ENCODE measurements at regions not wholly inside any gene's neighbourhood (a gene's known extent, or its start where the extent isn't known, plus 50 kb on each side); places are given as distances from the start of the nearest gene placed in this dataset.

DNA sequence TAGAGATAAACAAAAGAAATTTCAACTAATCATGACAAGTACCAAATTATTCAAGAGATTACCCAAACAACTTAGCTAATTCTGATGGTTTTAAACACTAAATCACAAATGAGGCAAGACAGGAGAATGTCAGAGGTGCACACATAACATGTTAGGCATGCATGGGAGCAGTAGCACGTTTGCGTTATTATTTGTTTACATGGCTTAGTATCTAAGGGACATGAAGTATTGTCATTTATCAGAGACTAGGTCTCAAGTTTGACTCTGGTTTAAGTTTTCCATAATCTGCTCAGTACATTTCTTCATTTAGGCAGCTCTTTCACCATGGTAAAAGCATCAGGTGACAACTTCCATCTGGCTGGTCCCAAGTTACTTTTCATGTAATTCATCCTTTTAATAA is 244.1 kb upstream of the TNC start:
- H3K27me3 ChIP-seq (ENCODE audit: insufficient read depth, low read depth): no peaks in the 10 kb centered on the region
- H3K36me3 ChIP-seq (ENCODE audit: insufficient read depth): no peaks in the 10 kb centered on the region
- no peak overlapping the region for H2AFZ ChIP-seq (ENCODE audit: low read depth)
- no peak overlapping the region for H3K4me2 ChIP-seq
- no peaks in the 10 kb centered on the region for H3K79me2 ChIP-seq (ENCODE audit: insufficient read depth, low read depth)
- no peak overlapping the region for H3K27ac ChIP-seq
- no peaks in the 10 kb centered on the region for H3K4me1 ChIP-seq (ENCODE audit: low read depth, poor library complexity, severe bottlenecking)
- no peak overlapping the region for H3K9ac ChIP-seq
- no peak overlapping the region for H3K4me3 ChIP-seq (IDR thresholded peaks at IDR 0.05; ENCODE audit: insufficient read depth, low read depth, low read length)
- no peaks in the 10 kb centered on the region for H4K20me1 ChIP-seq (ENCODE audit: insufficient read depth)
- TF ChIP-seq CTCF (conservative IDR thresholded peaks at IDR 0.05; ENCODE audit: low read depth, low read length): no peak

DNA sequence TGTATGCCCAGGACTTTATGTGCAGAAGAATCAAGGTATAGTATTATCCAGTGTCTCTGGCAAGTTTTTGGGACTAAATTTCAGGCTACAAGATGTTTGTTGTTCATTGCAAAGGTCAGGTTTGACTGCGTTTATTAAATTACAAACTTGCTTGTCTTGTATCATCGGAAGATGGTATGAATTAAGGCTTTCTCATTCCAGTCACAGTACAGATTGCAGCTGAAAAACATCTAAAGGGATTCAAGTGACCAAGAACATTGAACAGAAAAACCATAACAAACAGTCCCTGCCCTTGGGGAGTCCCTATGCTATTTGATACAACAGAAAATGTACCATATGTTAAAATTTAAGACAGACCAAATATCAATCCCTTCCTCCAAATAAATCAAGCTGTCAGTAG is 244.7 kb upstream of the TNC start:
- Histone ChIP-seq H3K27ac (no peak overlapping the region), H3K4me3 (IDR thresholded peaks at IDR 0.05; ENCODE audit: insufficient read depth, low read depth, low read length) (no peak overlapping the region), H3K27me3 (ENCODE audit: insufficient read depth, low read depth) (no peaks in the 10 kb centered on the region), H2AFZ (ENCODE audit: low read depth) (no peak overlapping the region), H4K20me1 (ENCODE audit: insufficient read depth) (no peaks in the 10 kb centered on the region), H3K4me2 (no peak overlapping the region), H3K79me2 (ENCODE audit: insufficient read depth, low read depth) (no peaks in the 10 kb centered on the region), H3K9ac (no peak overlapping the region), H3K36me3 (ENCODE audit: insufficient read depth) (no peaks in the 10 kb centered on the region), H3K4me1 (ENCODE audit: low read depth, poor library complexity, severe bottlenecking) (no peaks in the 10 kb centered on the region)
- no peak for TF ChIP-seq CTCF (conservative IDR thresholded peaks at IDR 0.05; ENCODE audit: low read depth, low read length)

DNA sequence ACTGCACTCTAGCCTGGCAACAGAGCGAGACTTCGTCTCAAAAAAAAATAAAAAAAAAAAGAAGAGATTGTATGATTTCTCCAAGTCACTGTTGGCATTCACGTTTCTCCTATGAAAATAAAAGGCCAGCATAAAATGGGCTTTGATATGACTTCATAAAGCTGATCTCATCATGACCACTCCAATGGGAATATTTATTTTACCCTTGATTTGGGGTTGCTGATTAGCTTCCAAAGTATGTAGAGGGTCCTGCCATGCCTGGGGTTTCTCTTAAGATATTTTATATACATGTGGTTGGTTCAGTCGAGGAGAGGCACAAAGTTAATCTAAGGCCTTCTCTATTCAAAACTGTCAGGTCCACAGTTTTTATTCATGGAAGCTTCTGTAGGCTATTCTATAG is 247.0 kb upstream of the TNC start:
- no peaks in the 10 kb centered on the region for H3K4me1 ChIP-seq (ENCODE audit: low read depth, poor library complexity, severe bottlenecking)
- no peaks in the 10 kb centered on the region for H3K27me3 ChIP-seq (ENCODE audit: insufficient read depth, low read depth)
- H3K79me2 ChIP-seq (ENCODE audit: insufficient read depth, low read depth): no peaks in the 10 kb centered on the region
- H3K9ac ChIP-seq: no peak overlapping the region
- no peak overlapping the region for H3K27ac ChIP-seq
- TF ChIP-seq CTCF (conservative IDR thresholded peaks at IDR 0.05; ENCODE audit: low read depth, low read length): no peak
- H3K36me3 ChIP-seq (ENCODE audit: insufficient read depth): no peaks in the 10 kb centered on the region
- no peak overlapping the region for H3K4me2 ChIP-seq
- no peak overlapping the region for H3K4me3 ChIP-seq (IDR thresholded peaks at IDR 0.05; ENCODE audit: insufficient read depth, low read depth, low read length)
- no peaks in the 10 kb centered on the region for H4K20me1 ChIP-seq (ENCODE audit: insufficient read depth)
- H2AFZ ChIP-seq (ENCODE audit: low read depth): no peak overlapping the region

DNA sequence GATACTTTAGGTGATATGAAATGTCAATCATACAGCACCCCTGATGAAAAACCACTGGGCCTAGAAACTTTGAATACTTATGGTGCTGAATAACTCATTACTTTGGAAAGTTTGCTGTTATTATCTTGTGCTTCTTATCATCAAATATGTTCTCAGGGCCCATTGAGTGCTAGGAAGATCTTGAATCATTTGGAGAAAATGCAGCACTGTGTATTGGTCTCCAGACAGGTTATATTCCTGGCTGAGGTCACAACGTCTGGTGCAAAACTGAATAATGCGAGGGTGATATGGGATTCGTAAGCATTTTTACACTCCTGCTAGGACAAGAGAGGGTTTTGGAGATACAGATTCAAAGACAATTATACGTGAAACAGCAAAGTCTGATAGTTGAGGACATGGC is 249.4 kb upstream of the TNC start:
- H3K27me3 ChIP-seq (ENCODE audit: insufficient read depth, low read depth): no peaks in the 10 kb centered on the region
- H3K79me2 ChIP-seq (ENCODE audit: insufficient read depth, low read depth): no peaks in the 10 kb centered on the region
- H4K20me1 ChIP-seq (ENCODE audit: insufficient read depth): no peaks in the 10 kb centered on the region
- H3K36me3 ChIP-seq (ENCODE audit: insufficient read depth): no peaks in the 10 kb centered on the region
- H3K4me3 ChIP-seq (IDR thresholded peaks at IDR 0.05; ENCODE audit: insufficient read depth, low read depth, low read length): no peak overlapping the region
- no peaks in the 10 kb centered on the region for H3K4me1 ChIP-seq (ENCODE audit: low read depth, poor library complexity, severe bottlenecking)
- no peak overlapping the region for H3K9ac ChIP-seq
- no peak overlapping the region for H3K4me2 ChIP-seq
- no peak overlapping the region for H2AFZ ChIP-seq (ENCODE audit: low read depth)
- no peak overlapping the region for H3K27ac ChIP-seq
- TF ChIP-seq CTCF (conservative IDR thresholded peaks at IDR 0.05; ENCODE audit: low read depth, low read length): no peak
